ENCODE measurements at regions not wholly inside any gene's neighbourhood (a gene's known extent, or its start where the extent isn't known, plus 50 kb on each side); places are given as distances from the start of the nearest gene placed in this dataset.
A peak's percentile ranks its signal among the peaks of the same experiment; 100 is the strongest.
"Not testable (repeated sequence)": the region's sequence is repeated elsewhere in the genome, so short reads cannot be mapped to it uniquely, and the experiment has no call there.

GRCh38 chr5:67844924-67845323 lies 370.6 kb upstream of the PIK3R1 start:
- Histone ChIP-seq H3K27me3 (ENCODE audit: insufficient read depth, low read length) (no peaks in the 10 kb centered on the region), H3K27ac (ENCODE audit: low read depth, low read length) (no peak overlapping the region), H3K4me2 (ENCODE audit: low read length) (no peak overlapping the region), H3K9me3 (ENCODE audit: control insufficient read depth in 1 of 2, insufficient read depth in 1 of 2, low read depth in 1 of 2, low read length in 2 of 2) (no peaks in the 10 kb centered on the region), H3K9ac (ENCODE audit: low read length) (no peak overlapping the region), H3K9me2 (ENCODE audit: insufficient read depth) (no peaks in the 10 kb centered on the region), H3K4me1 (ENCODE audit: control insufficient read depth in 1 of 2, insufficient read depth in 2 of 2, low read length in 2 of 2) (no peaks in the 10 kb centered on the region), H3K36me3 (ENCODE audit: control insufficient read depth in 1 of 2, insufficient read depth in 2 of 2, low read length in 2 of 2) (no peaks in the 10 kb centered on the region), H3K79me2 (ENCODE audit: insufficient read depth, low read length) (no peaks in the 10 kb centered on the region), H3K4me3 (replicated peaks in 1 of 2; ENCODE audit: low read depth in 1 of 2, low read length in 2 of 2) (no peak overlapping the region), H4K20me1 (ENCODE audit: insufficient read depth) (no peaks in the 10 kb centered on the region), H2AFZ (ENCODE audit: low read depth, low read length, poor library complexity, severe bottlenecking) (no peak overlapping the region)
- DNase-seq (ENCODE audit: low read depth, low spot score) (no peak), ATAC-seq (no peak)
- ChIA-PET RAD21 (ENCODE audit: low non-redundant PET in 1 of 2, low total read pairs in 2 of 2, uncharacterized antibody in 2 of 2, unreplicated experiment in 2 of 2) (no interaction called here), POLR2A (no interaction called here), CTCF (no interaction called here)
- intact Hi-C loops (cut with micrococcal nuclease): no loop called here
- no TSS peak for BruUV-seq (replicated peaks)
- TF ChIP-seq SP1 (IDR thresholded peaks at IDR 0.05; ENCODE audit: low read depth) (no peak), EGR1 (IDR thresholded peaks at IDR 0.05; ENCODE audit: low read depth) (no peak), POLR2AphosphoS5 (IDR thresholded peaks at IDR 0.05; ENCODE audit: low read depth, low read length) (no peak), SRF (IDR thresholded peaks at IDR 0.05; ENCODE audit: low read depth) (no peak), ZFX (IDR thresholded peaks at IDR 0.05) (no peak), CEBPB (IDR thresholded peaks at IDR 0.05; ENCODE audit: low read depth) (no peak), JUND (IDR thresholded peaks at IDR 0.05) (no peak), ZNF274 (IDR thresholded peaks at IDR 0.05; ENCODE audit: low read depth, low read length) (no peak)

- Histone ChIP-seq H3K79me2 (ENCODE audit: insufficient read depth, low read length) (no peaks in the 10 kb centered on the region), H3K27me3 (ENCODE audit: insufficient read depth, low read length) (no peaks in the 10 kb centered on the region), H3K36me3 (ENCODE audit: control insufficient read depth in 1 of 2, insufficient read depth in 2 of 2, low read length in 2 of 2) (no peaks in the 10 kb centered on the region), H3K9me2 (ENCODE audit: insufficient read depth) (no peaks in the 10 kb centered on the region), H3K4me2 (ENCODE audit: low read length) (no peak overlapping the region), H3K27ac (ENCODE audit: low read depth, low read length) (no peak overlapping the region), H3K9ac (ENCODE audit: low read length) (no peak overlapping the region), H3K9me3 (ENCODE audit: control insufficient read depth in 1 of 2, insufficient read depth in 1 of 2, low read depth in 1 of 2, low read length in 2 of 2) (no peaks in the 10 kb centered on the region), H4K20me1 (ENCODE audit: insufficient read depth) (no peaks in the 10 kb centered on the region), H3K4me1 (ENCODE audit: control insufficient read depth in 1 of 2, insufficient read depth in 2 of 2, low read length in 2 of 2) (no peaks in the 10 kb centered on the region), H2AFZ (ENCODE audit: low read depth, low read length, poor library complexity, severe bottlenecking) (no peak overlapping the region), H3K4me3 (replicated peaks in 1 of 2; ENCODE audit: low read depth in 1 of 2, low read length in 2 of 2) (no peak overlapping the region)
- no TSS peak for BruUV-seq (replicated peaks)
- no peak for DNase-seq (ENCODE audit: low read depth, low spot score)
- intact Hi-C loops (cut with micrococcal nuclease): no loop called here
- CTCF ChIA-PET: interaction anchor here (1.1 kb wide), 1 partner anchor 9 kb away, joined by 5 read pairs; no protein-coding TSS in a partner anchor
- ATAC-seq: peak; percentile 73; the same call in 1 of the 2 replicates
- TF ChIP-seq TCF7L2 (IDR thresholded peaks at IDR 0.05; ENCODE audit: borderline replicate concordance, extremely low read depth, insufficient read depth, insufficient read length) (no peak), CTCF (IDR thresholded peaks at IDR 0.05 in 2 of 3, conservative IDR thresholded peaks at IDR 0.05 in 1 of 3; ENCODE audit: borderline replicate concordance in 1 of 3, insufficient read depth in 1 of 3, low read depth in 2 of 3, low read length in 2 of 3) (peak in 2 of 3 experiments; percentile 41 to 47; a peak in 3 of 6 replicates), RAD21 (IDR thresholded peaks at IDR 0.05; ENCODE audit: low read depth) (peak; percentile 22; the same call in 1 of the 2 replicates), FOSL1 (IDR thresholded peaks at IDR 0.05; ENCODE audit: low read depth) (no peak)
- RAD21 ChIA-PET (ENCODE audit: low non-redundant PET in 1 of 2, low total read pairs in 2 of 2, uncharacterized antibody in 2 of 2, unreplicated experiment in 2 of 2): no interaction called here
- POLR2A ChIA-PET: no interaction called here
Measured at GRCh38 chr5:67842806-67843205, 372.8 kb upstream of the PIK3R1 start.

- H3K9ac ChIP-seq (ENCODE audit: low read length); H3K9me2 ChIP-seq (ENCODE audit: insufficient read depth); H2AFZ ChIP-seq (ENCODE audit: low read depth, low read length, poor library complexity, severe bottlenecking); POLR2A ChIA-PET; H3K36me3 ChIP-seq (ENCODE audit: control insufficient read depth in 1 of 2, insufficient read depth in 2 of 2, low read length in 2 of 2); CTCF ChIA-PET; H3K4me2 ChIP-seq (ENCODE audit: low read length); ATAC-seq; H3K27me3 ChIP-seq (ENCODE audit: insufficient read depth, low read length); H3K27ac ChIP-seq (ENCODE audit: low read depth, low read length); H3K79me2 ChIP-seq (ENCODE audit: insufficient read depth, low read length); DNase-seq (ENCODE audit: low read depth, low spot score); H4K20me1 ChIP-seq (ENCODE audit: insufficient read depth); H3K9me3 ChIP-seq (ENCODE audit: control insufficient read depth in 1 of 2, insufficient read depth in 1 of 2, low read depth in 1 of 2, low read length in 2 of 2); BruUV-seq (replicated peaks); H3K4me1 ChIP-seq (ENCODE audit: control insufficient read depth in 1 of 2, insufficient read depth in 2 of 2, low read length in 2 of 2); H3K4me3 ChIP-seq (replicated peaks in 1 of 2; ENCODE audit: low read depth in 1 of 2, low read length in 2 of 2); intact Hi-C loops (cut with micrococcal nuclease): not testable (repeated sequence)
- RAD21 ChIA-PET (ENCODE audit: low non-redundant PET in 1 of 2, low total read pairs in 2 of 2, uncharacterized antibody in 2 of 2, unreplicated experiment in 2 of 2): interaction anchor here in 1 of 2 experiments (0.7 kb wide), 1 partner anchor 146 kb away, joined by 3 read pairs; no protein-coding TSS in a partner anchor
Measured at GRCh38 chr5:67837225-67837624, 378.3 kb upstream of the PIK3R1 start.
